ENCODE measurements at regions not wholly inside any gene's neighbourhood (a gene's known extent, or its start where the extent isn't known, plus 50 kb on each side); places are given as distances from the start of the nearest gene placed in this dataset.

DNA sequence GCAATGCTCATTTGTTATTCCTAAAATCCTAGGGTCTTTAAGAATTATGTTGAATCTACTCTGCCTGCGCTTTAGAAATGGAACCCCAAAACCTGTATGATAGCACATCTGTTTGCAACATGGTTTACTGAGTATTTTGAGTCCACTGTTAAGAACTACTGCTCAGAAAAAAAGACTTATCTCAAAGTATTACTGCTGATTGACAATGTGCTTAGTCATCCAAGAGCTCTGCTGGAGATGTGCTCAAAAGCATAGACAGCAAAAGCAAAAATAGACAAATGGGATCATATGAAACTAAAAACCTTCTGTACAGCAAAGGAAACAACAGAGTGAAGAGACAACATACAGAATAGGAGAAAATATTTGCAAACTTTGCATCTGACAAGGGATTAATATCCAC, 107.0 kb downstream of the CTH start:
- ChIA-PET CTCF (no interaction called here), POLR2A (no interaction called here)
- no peaks in the 10 kb centered on the region for H3K9me3 Mint-ChIP-seq
- no peak for DNase-seq
- no peaks in the 10 kb centered on the region for H3K36me3 Mint-ChIP-seq
- no peaks in the 10 kb centered on the region for H3K27me3 Mint-ChIP-seq
- H3K4me1 Mint-ChIP-seq (ENCODE audit: low read depth) = peaks cover 10% of the 10 kb centered on the region
- H3K4me3 Mint-ChIP-seq = no peak overlapping the region
- intact Hi-C loops (cut with micrococcal nuclease) = loop anchor here (10.0 kb wide), 1 partner anchor 233 kb away; no protein-coding TSS in a partner anchor
- no peak overlapping the region for H3K27ac Mint-ChIP-seq

DNA sequence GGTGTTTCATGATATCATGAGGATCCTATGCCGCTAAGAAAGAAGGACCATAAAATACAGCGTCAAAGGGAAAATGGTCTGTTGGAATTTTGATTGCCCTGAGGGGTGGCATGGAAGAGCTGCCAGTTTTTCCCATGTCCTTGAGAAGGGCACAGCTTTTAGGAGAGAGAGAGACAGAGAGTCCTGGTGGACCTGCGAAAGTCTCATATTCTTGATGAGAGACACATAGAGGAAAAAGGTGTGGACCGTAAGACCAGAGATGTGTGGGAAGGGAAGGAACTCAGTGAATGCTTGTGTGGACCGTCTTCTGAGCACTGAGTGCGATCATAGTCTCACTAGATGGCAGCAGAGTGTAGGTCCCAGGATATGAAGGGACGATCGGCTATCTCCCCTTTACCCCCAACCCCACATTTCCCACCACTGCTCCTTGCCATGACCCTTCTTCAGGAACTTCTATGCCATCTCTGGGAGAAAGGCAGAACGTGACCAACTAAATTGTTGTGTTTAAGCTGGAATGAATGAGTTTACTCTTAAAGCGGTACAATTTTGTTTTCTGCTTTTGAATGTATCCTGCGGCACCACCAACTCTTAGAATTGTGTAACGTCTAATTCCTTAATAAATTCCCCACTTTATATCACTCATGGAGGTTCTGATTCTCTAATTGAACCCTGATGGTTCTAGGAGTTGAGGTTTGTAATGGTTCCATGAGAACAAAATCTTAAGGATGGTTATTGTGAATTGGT, 117.7 kb downstream of the CTH start:
- Mint-ChIP-seq H3K27me3 (peaks cover 8% of the 10 kb centered on the region), H3K36me3 (no peaks in the 10 kb centered on the region), H3K4me1 (ENCODE audit: low read depth) (peaks cover 2% of the 10 kb centered on the region), H3K4me3 (no peak overlapping the region), H3K27ac (no peak overlapping the region), H3K9me3 (no peaks in the 10 kb centered on the region)
- ChIA-PET POLR2A (no interaction called here), CTCF (interaction anchor here (0.8 to 2.5 kb wide), 5 partner anchors 9 to 524 kb away, joined by 3 to 18 read pairs (median 4); no protein-coding TSS in a partner anchor)
- no peak for DNase-seq
- intact Hi-C loops (cut with micrococcal nuclease) = loop anchor here (1.0 kb wide), 1 partner anchor 522 kb away; no protein-coding TSS in a partner anchor

DNA sequence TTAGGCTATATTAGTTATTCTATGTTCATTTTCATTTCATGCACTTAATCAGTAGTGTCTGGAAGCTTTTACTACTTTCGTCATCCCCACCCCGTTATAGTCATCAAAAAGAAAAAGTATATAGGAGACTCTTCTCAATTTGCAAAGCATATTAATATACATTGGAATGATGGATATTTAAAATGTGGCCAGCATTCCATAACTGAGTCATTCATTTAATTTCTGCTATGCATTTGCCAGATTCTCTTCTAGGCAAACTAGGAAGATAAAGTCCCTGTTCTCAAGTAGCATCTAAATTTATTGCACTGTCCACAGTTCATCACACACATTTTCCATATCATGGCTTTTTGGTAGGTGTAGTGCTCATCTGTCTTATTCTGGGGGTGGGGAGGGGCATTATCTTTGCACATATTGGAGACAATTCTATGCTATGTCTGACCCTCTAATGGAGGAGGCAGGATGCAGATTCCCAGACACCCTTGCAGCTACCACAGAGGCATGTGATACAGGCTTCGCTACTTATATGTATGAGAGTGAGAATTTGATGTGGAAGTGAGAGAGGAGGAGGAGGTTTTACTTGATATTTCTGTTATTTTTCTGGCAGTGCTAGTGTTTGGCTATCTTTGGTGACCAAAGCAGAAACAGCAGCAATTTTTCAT, 125.8 kb downstream of the CTH start:
- ChIA-PET POLR2A (no interaction called here), CTCF (no interaction called here)
- Mint-ChIP-seq H3K27me3 (peaks cover 10% of the 10 kb centered on the region), H3K4me3 (no peak overlapping the region), H3K9me3 (no peaks in the 10 kb centered on the region), H3K36me3 (no peaks in the 10 kb centered on the region), H3K27ac (no peak overlapping the region), H3K4me1 (ENCODE audit: low read depth) (peaks cover 2% of the 10 kb centered on the region)
- intact Hi-C loops (cut with micrococcal nuclease) = no loop called here
- DNase-seq = no peak

DNA sequence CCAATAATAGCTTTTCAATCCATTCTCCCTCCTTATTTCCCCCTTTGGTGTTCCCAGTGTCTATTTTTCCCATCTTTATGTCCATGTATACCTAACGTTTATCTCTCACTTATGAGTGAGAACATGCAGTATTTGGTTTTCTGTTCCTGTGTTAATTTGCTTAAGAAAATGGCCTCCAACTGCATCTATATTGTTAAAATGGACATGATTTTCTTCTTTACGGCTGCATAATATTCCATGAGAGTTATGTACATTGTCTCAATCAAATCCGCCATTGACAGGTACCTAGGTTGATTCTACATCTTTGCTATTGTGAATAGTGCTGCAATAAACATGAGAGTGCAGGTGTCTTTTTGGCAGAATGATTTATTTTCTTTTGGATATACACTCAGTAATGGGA, 126.7 kb downstream of the CTH start:
- Mint-ChIP-seq H3K27ac (no peak overlapping the region), H3K4me3 (no peak overlapping the region), H3K9me3 (no peaks in the 10 kb centered on the region), H3K27me3 (peaks cover 14% of the 10 kb centered on the region), H3K36me3 (no peaks in the 10 kb centered on the region), H3K4me1 (ENCODE audit: low read depth) (peaks cover 2% of the 10 kb centered on the region)
- ChIA-PET CTCF (no interaction called here), POLR2A (no interaction called here)
- intact Hi-C loops (cut with micrococcal nuclease) = no loop called here
- no peak for DNase-seq

DNA sequence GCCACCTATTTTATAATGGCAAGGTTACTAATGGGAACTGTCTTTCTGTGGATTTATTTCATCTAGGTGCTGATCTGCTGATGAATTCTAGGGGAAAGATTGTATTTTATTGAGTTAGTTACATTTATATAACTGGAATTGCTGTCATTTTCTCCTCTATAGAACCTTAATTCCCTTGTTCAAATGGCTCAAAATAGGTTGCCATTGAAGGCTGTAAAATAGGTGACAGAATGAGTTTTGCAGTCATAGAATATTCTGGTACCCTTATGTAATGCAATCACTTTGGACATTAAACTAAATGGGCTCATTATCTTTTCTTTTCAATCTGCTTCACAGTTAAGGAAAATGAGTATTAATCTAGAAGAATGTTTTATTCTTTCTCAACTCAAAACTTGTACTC, 131.0 kb downstream of the CTH start:
- no peak overlapping the region for H3K4me3 Mint-ChIP-seq
- H3K27ac Mint-ChIP-seq = no peak overlapping the region
- no peak for DNase-seq
- CTCF ChIA-PET = no interaction called here
- no peaks in the 10 kb centered on the region for H3K9me3 Mint-ChIP-seq
- intact Hi-C loops (cut with micrococcal nuclease) = no loop called here
- no peaks in the 10 kb centered on the region for H3K4me1 Mint-ChIP-seq (ENCODE audit: low read depth)
- POLR2A ChIA-PET = no interaction called here
- peaks cover 10% of the 10 kb centered on the region for H3K27me3 Mint-ChIP-seq
- H3K36me3 Mint-ChIP-seq = no peaks in the 10 kb centered on the region

DNA sequence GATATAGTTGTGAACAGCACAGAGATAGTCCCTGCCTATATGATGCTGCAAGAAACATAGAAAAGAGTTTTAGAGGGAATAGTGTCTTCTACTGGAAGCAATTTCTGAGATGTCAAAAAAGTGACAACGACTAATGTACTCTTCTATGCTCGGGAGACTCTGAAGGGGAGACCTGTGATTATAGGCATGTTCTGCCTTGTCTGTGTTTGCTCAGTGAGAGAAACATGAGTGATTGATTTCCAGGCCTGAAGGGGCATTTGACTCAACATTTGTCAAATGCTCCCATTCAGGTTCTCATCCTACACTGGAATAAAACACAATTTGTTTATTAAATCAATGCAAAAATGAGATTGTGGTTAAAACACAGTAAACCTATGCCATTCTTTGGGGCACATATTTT, 131.8 kb downstream of the CTH start:
- intact Hi-C loops (cut with micrococcal nuclease) = no loop called here
- no peak overlapping the region for H3K27ac Mint-ChIP-seq
- H3K4me1 Mint-ChIP-seq (ENCODE audit: low read depth) = no peaks in the 10 kb centered on the region
- ChIA-PET POLR2A (no interaction called here), CTCF (no interaction called here)
- peaks cover 6% of the 10 kb centered on the region for H3K27me3 Mint-ChIP-seq
- no peaks in the 10 kb centered on the region for H3K9me3 Mint-ChIP-seq
- H3K4me3 Mint-ChIP-seq = no peak overlapping the region
- no peak for DNase-seq
- no peaks in the 10 kb centered on the region for H3K36me3 Mint-ChIP-seq

DNA sequence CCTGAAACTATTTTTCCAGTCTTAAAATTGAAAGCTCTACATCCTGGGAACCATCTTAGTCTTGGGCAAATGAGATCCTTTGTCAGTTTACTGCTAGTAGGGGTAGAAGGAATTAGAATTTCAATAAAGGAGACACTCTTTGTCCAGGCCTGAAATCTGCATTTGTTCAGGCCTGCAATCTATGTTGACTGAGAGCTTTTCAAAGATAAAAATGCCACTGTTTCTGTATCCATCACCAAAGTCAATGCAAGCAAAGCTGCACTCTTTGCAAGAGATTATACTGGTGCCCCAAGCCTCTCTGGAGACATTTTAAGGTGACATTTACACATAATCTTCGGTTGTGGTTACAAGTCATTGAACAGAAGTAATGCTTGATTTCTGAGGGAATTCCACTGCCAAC, 135.7 kb downstream of the CTH start:
- H3K9me3 Mint-ChIP-seq = no peaks in the 10 kb centered on the region
- POLR2A ChIA-PET = no interaction called here
- no peak overlapping the region for H3K4me3 Mint-ChIP-seq
- CTCF ChIA-PET = no interaction called here
- H3K36me3 Mint-ChIP-seq = no peaks in the 10 kb centered on the region
- H3K4me1 Mint-ChIP-seq (ENCODE audit: low read depth) = no peaks in the 10 kb centered on the region
- DNase-seq = no peak
- H3K27ac Mint-ChIP-seq = no peak overlapping the region
- peaks cover 5% of the 10 kb centered on the region for H3K27me3 Mint-ChIP-seq
- intact Hi-C loops (cut with micrococcal nuclease) = no loop called here

DNA sequence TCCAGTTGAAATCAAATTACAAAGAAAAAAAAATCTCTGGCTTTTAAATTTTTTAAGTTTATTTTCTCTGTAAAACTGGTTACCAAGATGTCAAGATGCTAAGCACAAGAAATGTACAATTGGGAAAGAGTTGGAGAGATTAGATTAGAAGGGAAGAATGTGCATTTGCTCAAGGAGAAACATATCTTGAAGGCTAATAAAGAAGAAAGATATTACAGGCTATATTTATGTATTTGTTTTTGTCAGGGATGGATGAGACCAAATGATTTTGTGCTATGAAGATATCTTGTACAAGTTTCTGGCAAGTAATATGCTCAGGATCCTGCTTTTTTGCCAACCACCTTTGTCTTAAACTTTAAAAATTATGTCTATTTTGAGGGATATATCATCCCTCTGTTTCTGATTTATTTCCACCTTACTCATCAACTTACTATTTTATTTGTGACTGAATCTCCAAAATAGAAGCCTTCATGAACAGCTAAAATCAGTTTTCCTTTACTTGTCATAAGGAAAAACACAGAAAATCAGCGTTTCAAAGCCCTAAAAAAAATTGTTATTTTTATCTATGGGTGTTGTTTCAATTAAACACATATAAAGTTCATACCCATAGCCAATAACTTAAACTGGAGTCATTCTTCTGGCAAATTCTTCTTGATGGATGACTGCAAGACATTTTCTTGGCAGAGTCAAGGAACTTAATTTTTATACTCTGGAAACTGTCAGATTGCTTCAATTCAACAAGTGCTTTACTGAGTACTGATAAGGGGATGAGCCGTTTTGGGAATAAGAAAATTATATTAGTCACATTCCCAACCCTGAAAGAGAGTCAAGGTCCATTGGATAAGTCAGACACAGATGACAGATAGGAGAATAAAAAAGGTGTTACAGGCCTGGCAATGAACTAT, 141.8 kb downstream of the CTH start:
- intact Hi-C loops (cut with micrococcal nuclease) = no loop called here
- ChIA-PET CTCF (no interaction called here), POLR2A (no interaction called here)
- no peaks in the 10 kb centered on the region for H3K4me1 Mint-ChIP-seq (ENCODE audit: low read depth)
- no peak overlapping the region for H3K27ac Mint-ChIP-seq
- no peak for DNase-seq
- H3K27me3 Mint-ChIP-seq = peaks cover 5% of the 10 kb centered on the region
- H3K9me3 Mint-ChIP-seq = no peaks in the 10 kb centered on the region
- H3K4me3 Mint-ChIP-seq = no peak overlapping the region
- H3K36me3 Mint-ChIP-seq = no peaks in the 10 kb centered on the region

DNA sequence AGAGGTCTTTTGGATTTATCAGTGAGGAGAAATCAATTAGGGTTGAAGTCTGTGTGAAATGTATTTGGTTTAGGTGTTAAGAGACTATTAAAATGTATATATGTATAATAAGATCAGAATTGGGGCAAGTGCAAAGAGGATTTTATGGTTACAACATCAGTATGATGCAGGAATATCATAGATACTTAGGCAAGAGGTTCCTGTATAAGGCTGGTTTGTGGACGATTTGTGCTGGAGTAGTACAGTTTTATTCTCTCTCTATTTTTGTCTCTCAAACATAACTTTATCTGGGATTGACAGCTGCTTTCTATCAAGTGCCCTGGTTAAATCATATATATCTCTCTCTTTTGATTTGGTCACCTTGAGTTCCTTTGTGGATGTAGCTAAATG, 142.5 kb downstream of the CTH start:
- H3K27me3 Mint-ChIP-seq = peaks cover 5% of the 10 kb centered on the region
- intact Hi-C loops (cut with micrococcal nuclease) = no loop called here
- CTCF ChIA-PET = no interaction called here

DNA sequence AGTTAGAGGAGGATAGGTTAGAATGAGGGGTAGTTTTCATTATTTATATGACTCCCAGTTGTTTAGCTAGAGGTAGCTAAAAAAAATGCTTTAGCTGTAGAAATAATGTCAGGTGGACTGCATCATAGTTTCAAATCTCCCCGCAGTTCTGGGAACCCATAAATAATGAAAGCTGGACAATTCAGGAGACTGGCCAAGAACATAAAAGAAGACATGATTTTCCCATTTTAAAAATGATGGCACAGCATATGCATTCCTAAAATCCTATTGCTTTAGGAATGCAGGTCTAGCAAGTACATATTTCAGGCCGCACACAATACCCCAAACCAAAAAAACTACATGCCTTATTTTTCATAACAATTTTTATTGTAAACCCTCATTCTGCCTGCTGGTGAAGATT, 143.3 kb downstream of the CTH start:
- no peaks in the 10 kb centered on the region for H3K36me3 Mint-ChIP-seq
- POLR2A ChIA-PET = no interaction called here
- no peaks in the 10 kb centered on the region for H3K9me3 Mint-ChIP-seq
- CTCF ChIA-PET = no interaction called here
- no peaks in the 10 kb centered on the region for H3K4me1 Mint-ChIP-seq (ENCODE audit: low read depth)
- H3K4me3 Mint-ChIP-seq = no peak overlapping the region
- H3K27ac Mint-ChIP-seq = no peak overlapping the region
- DNase-seq = no peak
- peaks cover 5% of the 10 kb centered on the region for H3K27me3 Mint-ChIP-seq
- intact Hi-C loops (cut with micrococcal nuclease) = no loop called here

More for the DNA sequence above, 142.5 kb downstream of the CTH start:
- no peak overlapping the region for H3K4me3 Mint-ChIP-seq
- no peaks in the 10 kb centered on the region for H3K36me3 Mint-ChIP-seq
- H3K9me3 Mint-ChIP-seq = no peaks in the 10 kb centered on the region
- H3K4me1 Mint-ChIP-seq (ENCODE audit: low read depth) = no peaks in the 10 kb centered on the region
- POLR2A ChIA-PET = no interaction called here
- H3K27ac Mint-ChIP-seq = no peak overlapping the region
- no peak for DNase-seq

DNA sequence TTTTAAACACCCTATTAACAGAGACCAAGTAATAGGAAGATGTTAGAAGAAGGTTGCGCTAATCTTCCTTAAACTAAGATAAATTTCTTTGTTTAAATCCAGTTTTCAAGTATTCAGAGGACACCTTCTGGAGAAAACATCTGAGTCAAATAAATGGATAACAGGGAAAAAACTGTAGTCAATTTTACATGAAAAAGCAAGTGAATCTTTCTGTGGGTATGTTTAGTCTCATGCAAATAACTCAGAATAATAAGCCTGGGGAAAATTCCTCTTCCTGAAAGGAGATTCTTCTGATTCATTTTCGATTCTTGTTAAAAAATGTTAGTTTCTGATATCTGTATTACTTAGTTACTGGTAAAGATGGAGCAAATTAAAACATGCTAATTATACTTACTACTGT, 145.5 kb downstream of the CTH start:
- CTCF ChIA-PET = no interaction called here
- H3K36me3 Mint-ChIP-seq = no peaks in the 10 kb centered on the region
- no peaks in the 10 kb centered on the region for H3K4me1 Mint-ChIP-seq (ENCODE audit: low read depth)
- no peak for DNase-seq
- H3K4me3 Mint-ChIP-seq = no peak overlapping the region
- H3K27me3 Mint-ChIP-seq = peaks cover 4% of the 10 kb centered on the region
- no peaks in the 10 kb centered on the region for H3K9me3 Mint-ChIP-seq
- POLR2A ChIA-PET = no interaction called here
- H3K27ac Mint-ChIP-seq = no peak overlapping the region
- intact Hi-C loops (cut with micrococcal nuclease) = no loop called here

DNA sequence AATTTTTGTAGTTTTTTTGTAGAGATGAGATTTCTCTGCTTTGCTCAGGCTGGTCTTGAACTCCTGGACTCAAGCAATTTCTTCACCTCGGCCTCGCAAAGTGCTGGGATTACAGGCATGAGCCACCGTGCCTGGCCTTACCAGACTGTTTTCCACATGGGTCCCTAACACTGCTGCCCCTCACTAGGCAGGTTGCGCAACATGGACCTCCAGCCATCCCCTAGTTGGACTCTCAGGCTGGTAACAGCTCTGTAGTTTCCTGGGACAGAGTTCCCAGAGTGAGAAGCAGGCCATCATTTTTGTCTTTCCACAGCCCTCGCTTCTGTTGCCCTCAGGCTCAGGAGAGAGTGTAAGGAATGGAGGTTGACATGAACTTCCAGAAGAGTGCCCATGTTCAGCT, 156.1 kb downstream of the CTH start:
- Mint-ChIP-seq H3K4me1 (ENCODE audit: low read depth) (no peaks in the 10 kb centered on the region), H3K9me3 (no peaks in the 10 kb centered on the region), H3K27ac (no peak overlapping the region), H3K4me3 (no peak overlapping the region), H3K27me3 (peaks cover 5% of the 10 kb centered on the region), H3K36me3 (no peaks in the 10 kb centered on the region)
- ChIA-PET POLR2A (no interaction called here), CTCF (no interaction called here)
- intact Hi-C loops (cut with micrococcal nuclease) = no loop called here
- DNase-seq = no peak

All from activated CD4-positive, alpha-beta memory T cell treated with anti-CD3 and anti-CD28 coated beads for 36 hours (primary cell).